ENCODE measurements at regions not wholly inside any gene's neighbourhood (a gene's known extent, or its start where the extent isn't known, plus 50 kb on each side); places are given as distances from the start of the nearest gene placed in this dataset.

GRCh38 chr12:98358144-98358543 is 157.2 kb upstream of the TMPO start:
- TF ChIP-seq CTCF (IDR thresholded peaks at IDR 0.05): no peak
- no peak for DNase-seq (ENCODE audit: low spot score)

GRCh38 chr12:98359856-98360255 is 155.5 kb upstream of the TMPO start:
- Histone ChIP-seq H3K27me3 (replicated peaks; ENCODE audit: insufficient read depth) (no peaks in the 10 kb centered on the region), H3K4me3 (no peak overlapping the region), H3K27ac (no peak overlapping the region), H3K9me3 (no peaks in the 10 kb centered on the region), H3K4me1 (ENCODE audit: control insufficient read depth in 1 of 2, low read depth in 2 of 2) (no peaks in the 10 kb centered on the region), H3K36me3 (no peaks in the 10 kb centered on the region)
- TF ChIP-seq CTCF (IDR thresholded peaks at IDR 0.05): no peak
- DNase-seq (ENCODE audit: low spot score) (no peak), ATAC-seq (ENCODE audit: insufficient number of reproducible peaks, low FRiP score, low read depth) (no peak)

More at GRCh38 chr12:98358144-98358543, 157.2 kb upstream of the TMPO start:
- Histone ChIP-seq H3K27ac (no peak overlapping the region), H3K9me3 (no peaks in the 10 kb centered on the region), H3K4me3 (no peak overlapping the region), H3K4me1 (ENCODE audit: control insufficient read depth in 1 of 2, low read depth in 2 of 2) (no peaks in the 10 kb centered on the region), H3K27me3 (replicated peaks; ENCODE audit: insufficient read depth) (no peaks in the 10 kb centered on the region), H3K36me3 (no peaks in the 10 kb centered on the region)
- ATAC-seq (ENCODE audit: insufficient number of reproducible peaks, low FRiP score, low read depth): no peak

GRCh38 chr12:98360401-98360800 is 155.0 kb upstream of the TMPO start:
- Histone ChIP-seq H3K9me3 (no peaks in the 10 kb centered on the region), H3K27ac (no peak overlapping the region), H3K36me3 (no peaks in the 10 kb centered on the region), H3K27me3 (replicated peaks; ENCODE audit: insufficient read depth) (no peaks in the 10 kb centered on the region), H3K4me1 (ENCODE audit: control insufficient read depth in 1 of 2, low read depth in 2 of 2) (no peaks in the 10 kb centered on the region), H3K4me3 (no peak overlapping the region)
- ATAC-seq (ENCODE audit: insufficient number of reproducible peaks, low FRiP score, low read depth): no peak
- TF ChIP-seq CTCF (IDR thresholded peaks at IDR 0.05): no peak
- DNase-seq (ENCODE audit: low spot score): no peak

- H3K27me3 ChIP-seq (replicated peaks; ENCODE audit: insufficient read depth): no peaks in the 10 kb centered on the region
- no peak for ATAC-seq (ENCODE audit: insufficient number of reproducible peaks, low FRiP score, low read depth)
- TF ChIP-seq CTCF (IDR thresholded peaks at IDR 0.05): no peak
- H3K9me3 ChIP-seq: no peaks in the 10 kb centered on the region
- no peak overlapping the region for H3K27ac ChIP-seq
- H3K36me3 ChIP-seq: no peaks in the 10 kb centered on the region
- peaks cover 0 to 10% of the 10 kb centered on the region in 2 donors for H3K4me1 ChIP-seq (ENCODE audit: control insufficient read depth in 1 of 2, low read depth in 2 of 2)
- no peak for DNase-seq (ENCODE audit: low spot score)
- H3K4me3 ChIP-seq: no peak overlapping the region
Measured at GRCh38 chr12:98369581-98369980, 145.8 kb upstream of the TMPO start.

GRCh38 chr12:98370976-98371375 is 144.4 kb upstream of the TMPO start:
- Histone ChIP-seq H3K9me3 (no peaks in the 10 kb centered on the region), H3K27ac (no peak overlapping the region), H3K4me3 (no peak overlapping the region), H3K4me1 (ENCODE audit: control insufficient read depth in 1 of 2, low read depth in 2 of 2) (peaks cover 0 to 10% of the 10 kb centered on the region in 2 donors), H3K36me3 (no peaks in the 10 kb centered on the region), H3K27me3 (replicated peaks; ENCODE audit: insufficient read depth) (no peaks in the 10 kb centered on the region)
- ATAC-seq (ENCODE audit: insufficient number of reproducible peaks, low FRiP score, low read depth): no peak
- no peak for DNase-seq (ENCODE audit: low spot score)
- no peak for TF ChIP-seq CTCF (IDR thresholded peaks at IDR 0.05)
